ENCODE measurements at regions not wholly inside any gene's neighbourhood (a gene's known extent, or its start where the extent isn't known, plus 50 kb on each side); places are given as distances from the start of the nearest gene placed in this dataset.

GRCh38 chr16:73923951-73924350 is 372.7 kb upstream of the PSMD7 start:
- Histone ChIP-seq H3K36me3 (ENCODE audit: insufficient read depth, low read length) (no peaks in the 10 kb centered on the region), H3K4me3 (ENCODE audit: low read length in 2 of 2) (no peak overlapping the region), H3K27me3 (ENCODE audit: insufficient read depth, low read length) (no peaks in the 10 kb centered on the region), H3K27ac (ENCODE audit: low read depth, low read length) (no peak overlapping the region), H3K4me1 (ENCODE audit: insufficient read depth, low read length) (no peaks in the 10 kb centered on the region), H3K9me3 (ENCODE audit: control insufficient read depth in 1 of 2, low read length in 2 of 2) (peaks cover 0 to 5% of the 10 kb centered on the region in 2 donors)
- ChIA-PET POLR2A (ENCODE audit: partially characterized antibody) (no interaction called here), CTCF (ENCODE audit: partially characterized antibody) (no interaction called here)
- Mint-ChIP-seq H3K9me3 (peaks cover 4 to 17% (median 12%) of the 10 kb centered on the region in 8 donors), H3K27ac (no peak overlapping the region), H3K27me3 (no peaks in the 10 kb centered on the region), H3K4me3 (no peak overlapping the region), H3K36me3 (no peaks in the 10 kb centered on the region), H3K4me1 (no peaks in the 10 kb centered on the region)
- no peak for DNase-seq
- intact Hi-C loops (cut with micrococcal nuclease), result no loop called here

DNA sequence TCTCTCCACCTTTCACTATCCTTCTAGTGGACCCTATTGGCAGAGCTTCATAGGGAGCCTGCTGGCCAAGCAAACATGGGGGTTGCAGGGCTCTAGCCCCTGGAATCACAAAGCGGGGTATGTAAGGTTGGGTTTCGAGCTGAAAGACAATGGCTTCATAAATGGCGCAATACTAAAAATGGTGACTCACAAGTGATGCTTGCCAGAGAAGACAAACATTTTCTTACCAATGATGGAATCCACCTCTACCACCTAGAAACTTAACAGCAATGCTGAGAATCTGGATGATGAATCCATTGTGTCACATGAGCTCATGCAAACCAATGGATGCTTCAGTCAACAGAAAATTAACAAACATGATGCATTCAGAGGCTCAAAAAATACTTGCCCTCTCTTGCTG is 375.3 kb upstream of the PSMD7 start:
- intact Hi-C loops (cut with micrococcal nuclease), result no loop called here
- ChIA-PET CTCF (ENCODE audit: partially characterized antibody) (no interaction called here), POLR2A (ENCODE audit: partially characterized antibody) (no interaction called here)
- H3K36me3 ChIP-seq (ENCODE audit: insufficient read depth, low read length), result no peaks in the 10 kb centered on the region
- peaks cover 0 to 4% (median under 1%) of the 10 kb centered on the region in 8 donors for H3K9me3 Mint-ChIP-seq
- no peak overlapping the region for H3K4me3 ChIP-seq (ENCODE audit: low read length in 2 of 2)
- H3K27ac Mint-ChIP-seq, result no peak overlapping the region
- H3K27me3 ChIP-seq (ENCODE audit: insufficient read depth, low read length), result no peaks in the 10 kb centered on the region
- no peaks in the 10 kb centered on the region for H3K36me3 Mint-ChIP-seq
- no peaks in the 10 kb centered on the region for H3K4me1 Mint-ChIP-seq
- H3K9me3 ChIP-seq (ENCODE audit: control insufficient read depth in 1 of 2, low read length in 2 of 2), result no peaks in the 10 kb centered on the region
- no peak for DNase-seq
- H3K4me3 Mint-ChIP-seq, result no peak overlapping the region
- no peak overlapping the region for H3K27ac ChIP-seq (ENCODE audit: low read depth, low read length)
- H3K27me3 Mint-ChIP-seq, result no peaks in the 10 kb centered on the region
- H3K4me1 ChIP-seq (ENCODE audit: insufficient read depth, low read length), result no peaks in the 10 kb centered on the region

DNA sequence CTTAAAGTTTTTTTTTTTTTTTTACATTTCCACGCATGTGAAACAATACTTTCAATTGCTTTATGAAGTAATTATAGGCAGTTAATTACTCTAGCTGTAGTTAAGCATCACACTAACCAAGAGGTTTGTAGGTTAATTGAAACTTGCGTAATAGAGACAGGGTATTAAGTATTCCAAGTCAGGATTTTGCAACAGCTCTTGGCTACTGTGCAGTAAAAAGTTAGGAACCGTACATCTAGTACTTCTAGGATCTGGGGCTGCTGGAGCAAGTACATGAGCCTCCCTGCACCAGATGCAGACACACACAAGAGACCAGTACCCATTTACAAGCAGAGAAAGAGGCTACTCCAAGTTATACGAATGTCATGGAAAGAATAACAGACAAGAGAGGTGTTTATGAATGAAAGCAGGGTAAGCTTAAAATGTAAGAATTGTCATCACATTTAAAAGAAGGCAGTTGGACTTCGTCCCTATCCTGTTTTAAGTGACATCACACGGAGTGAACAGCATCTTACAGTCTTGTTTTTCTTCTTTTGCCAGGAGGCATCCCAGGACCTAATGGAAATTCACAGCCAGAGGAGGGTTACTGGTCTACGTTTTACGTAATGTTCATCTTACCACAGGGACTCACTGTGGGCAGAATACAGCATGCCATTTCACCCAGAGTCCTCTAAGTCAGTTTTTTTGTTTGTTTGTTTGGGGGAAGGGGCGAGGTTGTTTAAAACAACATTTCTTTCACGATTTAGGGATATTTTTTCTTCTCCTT is 379.6 kb upstream of the PSMD7 start:
- no peaks in the 10 kb centered on the region for H3K4me1 Mint-ChIP-seq
- no peak overlapping the region for H3K4me3 Mint-ChIP-seq
- H3K9me3 ChIP-seq (ENCODE audit: control insufficient read depth in 1 of 2, low read length in 2 of 2), result no peaks in the 10 kb centered on the region
- H3K9me3 Mint-ChIP-seq, result peaks cover 0 to 3% (median under 1%) of the 10 kb centered on the region in 8 donors
- H3K36me3 Mint-ChIP-seq, result no peaks in the 10 kb centered on the region
- H3K27ac Mint-ChIP-seq, result no peak overlapping the region
- H3K4me3 ChIP-seq (ENCODE audit: low read length in 2 of 2), result no peak overlapping the region
- no peaks in the 10 kb centered on the region for H3K27me3 Mint-ChIP-seq
- H3K27me3 ChIP-seq (ENCODE audit: insufficient read depth, low read length), result no peaks in the 10 kb centered on the region
- H3K36me3 ChIP-seq (ENCODE audit: insufficient read depth, low read length), result no peaks in the 10 kb centered on the region
- no peaks in the 10 kb centered on the region for H3K4me1 ChIP-seq (ENCODE audit: insufficient read depth, low read length)
- ChIA-PET POLR2A (ENCODE audit: partially characterized antibody) (no interaction called here), CTCF (ENCODE audit: partially characterized antibody) (no interaction called here)
- no peak overlapping the region for H3K27ac ChIP-seq (ENCODE audit: low read depth, low read length)
- DNase-seq, result no peak
- intact Hi-C loops (cut with micrococcal nuclease), result no loop called here

DNA sequence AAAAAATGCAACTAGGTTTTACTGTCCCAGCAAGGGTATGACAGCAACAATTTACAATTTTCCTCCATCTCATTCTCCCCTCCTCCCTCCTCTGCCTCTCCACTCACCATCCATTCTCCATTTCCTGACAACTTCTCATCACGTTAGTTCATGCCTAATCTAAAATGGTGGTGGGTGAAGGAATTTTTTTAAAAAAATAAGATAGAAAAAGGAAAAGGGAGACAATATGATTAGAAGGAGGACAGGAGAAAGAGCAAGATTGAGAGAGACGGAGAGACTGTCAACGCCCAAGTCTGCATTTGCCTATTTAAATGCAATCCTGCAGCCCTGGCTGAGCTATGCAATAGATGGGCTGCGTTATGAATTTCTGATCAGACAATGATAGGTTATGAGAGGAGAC is 380.7 kb upstream of the PSMD7 start:
- H3K36me3 Mint-ChIP-seq, result no peaks in the 10 kb centered on the region
- ChIA-PET POLR2A (ENCODE audit: partially characterized antibody) (no interaction called here), CTCF (ENCODE audit: partially characterized antibody) (no interaction called here)

DNA sequence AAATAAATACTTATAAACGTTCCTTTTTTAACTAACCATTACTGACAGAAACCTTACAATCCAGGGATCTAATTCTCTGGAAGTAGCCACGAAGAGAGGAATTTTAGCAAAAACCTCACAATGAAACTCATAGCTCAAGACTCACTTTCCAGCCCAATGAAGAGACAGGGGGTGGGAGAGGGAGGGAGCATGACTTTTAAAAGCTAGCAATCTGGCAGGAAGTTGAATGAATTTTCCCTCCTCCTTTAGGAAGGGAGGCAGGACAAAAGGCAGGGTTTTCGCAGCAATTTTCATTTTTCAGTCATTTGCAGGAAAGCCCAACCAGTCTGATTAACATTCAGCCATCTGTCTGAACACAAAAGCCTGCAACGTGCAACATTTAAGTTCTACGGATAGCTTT is 381.5 kb upstream of the PSMD7 start:
- no peaks in the 10 kb centered on the region for H3K4me1 ChIP-seq (ENCODE audit: insufficient read depth, low read length)
- H3K4me3 ChIP-seq (ENCODE audit: low read length in 2 of 2), result no peak overlapping the region
- H3K27ac ChIP-seq (ENCODE audit: low read depth, low read length), result no peak overlapping the region
- H3K9me3 ChIP-seq (ENCODE audit: control insufficient read depth in 1 of 2, low read length in 2 of 2), result no peaks in the 10 kb centered on the region
- H3K4me3 Mint-ChIP-seq, result no peak overlapping the region
- H3K36me3 Mint-ChIP-seq, result no peaks in the 10 kb centered on the region
- intact Hi-C loops (cut with micrococcal nuclease), result no loop called here
- no peak for DNase-seq
- no peak overlapping the region for H3K27ac Mint-ChIP-seq
- POLR2A ChIA-PET (ENCODE audit: partially characterized antibody), result no interaction called here
- H3K27me3 ChIP-seq (ENCODE audit: insufficient read depth, low read length), result no peaks in the 10 kb centered on the region
- no peaks in the 10 kb centered on the region for H3K36me3 ChIP-seq (ENCODE audit: insufficient read depth, low read length)
- no peaks in the 10 kb centered on the region for H3K4me1 Mint-ChIP-seq
- H3K9me3 Mint-ChIP-seq, result peaks cover 0 to 6% (median 0%) of the 10 kb centered on the region in 8 donors
- no peaks in the 10 kb centered on the region for H3K27me3 Mint-ChIP-seq
- CTCF ChIA-PET (ENCODE audit: partially characterized antibody), result no interaction called here

More for the DNA sequence above, 380.7 kb upstream of the PSMD7 start:
- intact Hi-C loops (cut with micrococcal nuclease), result no loop called here
- Histone ChIP-seq H3K27me3 (ENCODE audit: insufficient read depth, low read length) (no peaks in the 10 kb centered on the region), H3K27ac (ENCODE audit: low read depth, low read length) (no peak overlapping the region), H3K4me1 (ENCODE audit: insufficient read depth, low read length) (no peaks in the 10 kb centered on the region), H3K4me3 (ENCODE audit: low read length in 2 of 2) (no peak overlapping the region), H3K9me3 (ENCODE audit: control insufficient read depth in 1 of 2, low read length in 2 of 2) (no peaks in the 10 kb centered on the region), H3K36me3 (ENCODE audit: insufficient read depth, low read length) (no peaks in the 10 kb centered on the region)
- Mint-ChIP-seq H3K27me3 (no peaks in the 10 kb centered on the region), H3K9me3 (peaks cover 0 to 3% (median 0%) of the 10 kb centered on the region in 8 donors), H3K4me3 (no peak overlapping the region), H3K4me1 (no peaks in the 10 kb centered on the region), H3K27ac (no peak overlapping the region)
- no peak for DNase-seq

- H3K27me3 Mint-ChIP-seq, result peaks cover 0 to 2% of the 10 kb centered on the region in 2 donors
- Histone ChIP-seq H3K4me3 (ENCODE audit: low read length in 2 of 2) (no peak overlapping the region), H3K27me3 (ENCODE audit: insufficient read depth, low read length) (no peaks in the 10 kb centered on the region), H3K27ac (ENCODE audit: low read depth, low read length) (no peak overlapping the region), H3K9me3 (ENCODE audit: control insufficient read depth in 1 of 2, low read length in 2 of 2) (no peaks in the 10 kb centered on the region), H3K4me1 (ENCODE audit: insufficient read depth, low read length) (no peaks in the 10 kb centered on the region), H3K36me3 (ENCODE audit: insufficient read depth, low read length) (no peaks in the 10 kb centered on the region)
- intact Hi-C loops (cut with micrococcal nuclease), result no loop called here
- no peak for DNase-seq
- H3K36me3 Mint-ChIP-seq, result no peaks in the 10 kb centered on the region
- peak overlapping the region in 1 of 7 donors; percentile 23 for H3K27ac Mint-ChIP-seq
- POLR2A ChIA-PET (ENCODE audit: partially characterized antibody), result no interaction called here
- H3K4me1 Mint-ChIP-seq, result no peaks in the 10 kb centered on the region
- H3K4me3 Mint-ChIP-seq, result no peak overlapping the region
- H3K9me3 Mint-ChIP-seq, result peaks cover 0 to 5% (median 0%) of the 10 kb centered on the region in 8 donors
- CTCF ChIA-PET (ENCODE audit: partially characterized antibody), result no interaction called here
Measured at GRCh38 chr16:73912850-73913249, 383.8 kb upstream of the PSMD7 start.

GRCh38 chr16:73912281-73912680 is 384.3 kb upstream of the PSMD7 start:
- intact Hi-C loops (cut with micrococcal nuclease), result no loop called here

More at GRCh38 chr16:73912281-73912680, 384.3 kb upstream of the PSMD7 start:
- Histone ChIP-seq H3K27ac (ENCODE audit: low read depth, low read length) (no peak overlapping the region), H3K27me3 (ENCODE audit: insufficient read depth, low read length) (no peaks in the 10 kb centered on the region), H3K4me1 (ENCODE audit: insufficient read depth, low read length) (no peaks in the 10 kb centered on the region), H3K9me3 (ENCODE audit: control insufficient read depth in 1 of 2, low read length in 2 of 2) (no peaks in the 10 kb centered on the region), H3K4me3 (ENCODE audit: low read length in 2 of 2) (no peak overlapping the region), H3K36me3 (ENCODE audit: insufficient read depth, low read length) (no peaks in the 10 kb centered on the region)
- Mint-ChIP-seq H3K36me3 (no peaks in the 10 kb centered on the region), H3K27me3 (peaks cover 0 to 2% of the 10 kb centered on the region in 2 donors), H3K4me3 (no peak overlapping the region), H3K4me1 (no peaks in the 10 kb centered on the region), H3K9me3 (peaks cover 0 to 7% (median 0%) of the 10 kb centered on the region in 8 donors), H3K27ac (no peak overlapping the region)
- POLR2A ChIA-PET (ENCODE audit: partially characterized antibody), result no interaction called here
- CTCF ChIA-PET (ENCODE audit: partially characterized antibody), result no interaction called here
- no peak for DNase-seq
